ENCODE measurements at regions not wholly inside any gene's neighbourhood (a gene's known extent, or its start where the extent isn't known, plus 50 kb on each side); places are given as distances from the start of the nearest gene placed in this dataset.
"Not testable (repeated sequence)": the region's sequence is repeated elsewhere in the genome, so short reads cannot be mapped to it uniquely, and the experiment has no call there.

DNA sequence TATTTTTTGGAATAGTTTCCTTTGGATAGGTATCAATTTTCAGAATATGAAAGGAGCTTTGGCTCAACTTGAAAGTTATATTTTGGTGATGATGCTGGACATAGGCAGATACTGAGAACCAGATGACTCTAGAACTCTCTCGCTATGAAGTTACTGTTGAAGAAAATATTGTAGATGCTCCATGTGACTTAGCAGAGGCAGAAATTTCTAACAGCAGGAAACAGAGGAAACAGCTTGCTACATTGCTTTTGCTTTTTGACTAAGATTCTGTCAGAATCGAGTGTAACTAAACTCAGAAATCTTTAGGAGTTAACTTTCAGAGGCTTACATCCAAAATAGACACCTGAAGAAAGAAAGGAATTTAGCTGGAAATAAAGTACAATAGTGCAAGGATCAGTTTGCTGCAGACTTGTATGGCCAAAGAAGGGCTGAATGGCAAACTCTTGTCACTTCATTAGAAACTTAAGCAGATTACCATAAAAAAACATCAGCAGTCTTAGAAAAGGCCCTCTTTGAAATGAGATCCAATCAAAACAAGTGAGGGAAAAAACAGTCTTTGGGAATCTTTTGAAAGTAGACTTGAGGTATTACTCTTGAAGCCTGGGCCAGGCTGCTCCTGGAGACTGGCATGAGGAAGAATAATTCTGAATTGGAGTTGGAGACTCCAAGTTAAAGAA, 911.8 kb downstream of the FSCB start:
- H3K27ac ChIP-seq (ENCODE audit: low read length), result no peak overlapping the region
- WGBS (ENCODE audit: insufficient coverage, low lambda C conversion rate), result 86% methylated on average over 1 of the region's 2 CpGs

GRCh38 chr14:43591776-43592175, 915.3 kb downstream of the FSCB start:
- H3K27me3 ChIP-seq (ENCODE audit: control insufficient read depth, insufficient read depth, low read length), result no peaks in the 10 kb centered on the region
- H3K27ac ChIP-seq (ENCODE audit: low read length), result no peak overlapping the region
- no peaks in the 10 kb centered on the region for H3K36me3 ChIP-seq (ENCODE audit: control insufficient read depth, insufficient read depth, low read length)
- H3K4me1 ChIP-seq (ENCODE audit: control insufficient read depth, insufficient read depth, low read length), result no peaks in the 10 kb centered on the region
- H3K4me3 ChIP-seq (ENCODE audit: low read length), result no peak overlapping the region
- no peak for DNase-seq
- H3K9me3 ChIP-seq (ENCODE audit: control insufficient read depth, low read depth, low read length), result no peaks in the 10 kb centered on the region
- WGBS (ENCODE audit: insufficient coverage, low lambda C conversion rate), result no CpG with 5 or more reads among the region's 3 CpGs

More for the DNA sequence above, 911.8 kb downstream of the FSCB start:
- no peak for DNase-seq
- Histone ChIP-seq H3K4me3 (ENCODE audit: low read length) (no peak overlapping the region), H3K4me1 (ENCODE audit: control insufficient read depth, insufficient read depth, low read length) (no peaks in the 10 kb centered on the region), H3K27me3 (ENCODE audit: control insufficient read depth, insufficient read depth, low read length) (no peaks in the 10 kb centered on the region), H3K9me3 (ENCODE audit: control insufficient read depth, low read depth, low read length) (no peaks in the 10 kb centered on the region), H3K36me3 (ENCODE audit: control insufficient read depth, insufficient read depth, low read length) (no peaks in the 10 kb centered on the region)

DNA sequence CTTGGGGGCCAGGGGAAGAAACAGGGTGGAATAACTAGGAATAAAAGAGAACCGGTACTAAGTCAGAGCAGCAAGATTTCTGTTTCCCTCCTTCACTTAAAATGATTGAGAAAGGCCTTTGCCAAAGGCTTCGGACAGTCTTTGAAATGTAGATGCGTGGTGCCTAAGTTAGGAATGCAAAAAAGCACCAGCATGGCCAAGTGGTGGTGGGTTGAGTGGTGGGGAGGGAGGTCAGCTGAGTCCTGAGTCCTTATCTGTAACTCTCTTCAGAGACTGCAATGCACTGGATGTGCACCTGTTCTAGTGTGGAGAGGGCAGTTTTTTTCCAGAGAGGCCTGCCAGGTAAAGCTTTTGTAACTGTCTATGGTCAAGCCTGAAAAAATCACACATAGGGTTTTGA, 919.9 kb downstream of the FSCB start:
- Histone ChIP-seq H3K36me3 (ENCODE audit: control insufficient read depth, insufficient read depth, low read length) (no peaks in the 10 kb centered on the region), H3K4me3 (ENCODE audit: low read length) (no peak overlapping the region), H3K27ac (ENCODE audit: low read length) (no peak overlapping the region), H3K9me3 (ENCODE audit: control insufficient read depth, low read depth, low read length) (no peaks in the 10 kb centered on the region), H3K4me1 (ENCODE audit: control insufficient read depth, insufficient read depth, low read length) (no peaks in the 10 kb centered on the region), H3K27me3 (ENCODE audit: control insufficient read depth, insufficient read depth, low read length) (no peaks in the 10 kb centered on the region)
- no peak for DNase-seq
- 60% methylated on average over 1 of the region's 3 CpGs for WGBS (ENCODE audit: insufficient coverage, low lambda C conversion rate)

DNA sequence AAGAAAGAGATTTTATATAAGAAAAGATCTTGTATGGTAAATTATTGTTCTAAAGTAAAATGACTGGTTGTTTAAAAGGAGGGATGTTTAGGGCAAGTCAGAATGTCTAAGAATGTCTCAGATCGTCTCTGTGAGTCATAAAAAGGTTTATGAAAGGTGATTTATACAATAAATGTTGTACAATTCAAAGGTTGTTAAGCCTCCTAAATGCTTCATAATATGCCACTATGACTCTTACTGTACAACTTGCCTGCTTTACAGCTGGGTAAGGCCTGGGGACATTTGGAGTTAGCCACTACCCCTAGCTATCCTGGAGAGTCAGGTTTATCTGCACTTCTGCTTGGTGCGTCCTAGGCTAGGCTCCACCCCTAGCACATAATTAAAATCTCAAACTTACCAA, 927.4 kb downstream of the FSCB start:
- Histone ChIP-seq H3K36me3 (ENCODE audit: control insufficient read depth, insufficient read depth, low read length) (no peaks in the 10 kb centered on the region), H3K9me3 (ENCODE audit: control insufficient read depth, low read depth, low read length) (no peaks in the 10 kb centered on the region), H3K27ac (ENCODE audit: low read length) (no peak overlapping the region), H3K4me1 (ENCODE audit: control insufficient read depth, insufficient read depth, low read length) (no peaks in the 10 kb centered on the region), H3K27me3 (ENCODE audit: control insufficient read depth, insufficient read depth, low read length) (no peaks in the 10 kb centered on the region), H3K4me3 (ENCODE audit: low read length) (no peak overlapping the region)
- DNase-seq, result no peak
- WGBS (ENCODE audit: insufficient coverage, low lambda C conversion rate), result 75% methylated on average over 1 of the region's 2 CpGs

DNA sequence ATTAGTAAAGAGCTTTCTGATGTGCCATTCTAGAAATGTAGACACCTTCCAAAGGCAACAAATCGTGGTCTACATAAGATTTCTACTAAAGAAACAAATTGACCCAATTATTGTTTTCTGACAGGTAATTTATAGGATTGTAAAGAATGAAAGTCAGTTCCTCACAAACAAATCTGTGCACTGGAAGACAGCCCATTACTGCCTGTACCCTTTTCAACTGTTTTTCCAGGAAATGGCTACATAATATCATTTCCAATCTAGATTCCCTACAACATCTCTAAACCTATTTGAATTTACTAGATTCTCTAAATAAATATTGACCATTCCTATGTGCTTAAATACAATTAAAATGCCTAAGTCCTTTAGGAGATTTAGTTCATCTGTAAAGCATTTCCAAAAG, 939.1 kb downstream of the FSCB start:
- 100% methylated on average over 1 of the region's 1 CpG for WGBS (ENCODE audit: insufficient coverage, low lambda C conversion rate)
- Histone ChIP-seq H3K9me3 (ENCODE audit: control insufficient read depth, low read depth, low read length) (no peaks in the 10 kb centered on the region), H3K36me3 (ENCODE audit: control insufficient read depth, insufficient read depth, low read length) (no peaks in the 10 kb centered on the region), H3K4me1 (ENCODE audit: control insufficient read depth, insufficient read depth, low read length) (no peaks in the 10 kb centered on the region), H3K27me3 (ENCODE audit: control insufficient read depth, insufficient read depth, low read length) (no peaks in the 10 kb centered on the region), H3K27ac (ENCODE audit: low read length) (no peak overlapping the region), H3K4me3 (ENCODE audit: low read length) (no peak overlapping the region)
- DNase-seq, result no peak

DNA sequence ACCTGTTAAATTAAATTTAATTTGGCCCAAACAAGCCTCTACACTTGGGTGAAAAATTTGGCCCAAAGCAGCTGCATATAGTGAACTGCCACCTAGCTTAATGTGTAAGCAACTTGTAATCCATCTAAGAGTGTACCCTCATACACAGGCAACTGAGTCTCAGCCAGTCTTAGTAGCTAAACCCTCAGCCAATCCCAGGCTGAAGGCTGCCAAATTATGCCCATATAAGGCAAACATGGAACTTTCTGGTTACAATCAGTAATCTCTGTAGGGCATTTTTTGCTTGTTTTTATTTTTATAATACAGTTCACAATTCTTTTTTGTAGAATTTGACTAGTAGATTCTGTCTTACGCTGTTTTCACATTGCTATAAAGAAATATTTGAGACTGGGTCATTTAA, 958.7 kb downstream of the FSCB start:
- DNase-seq, result no peak
- no peaks in the 10 kb centered on the region for H3K27me3 ChIP-seq (ENCODE audit: control insufficient read depth, insufficient read depth, low read length)
- H3K4me1 ChIP-seq (ENCODE audit: control insufficient read depth, insufficient read depth, low read length), result no peaks in the 10 kb centered on the region
- no peak overlapping the region for H3K4me3 ChIP-seq (ENCODE audit: low read length)
- 80% methylated on average over 1 of the region's 1 CpG for whole genome bisulfite sequencing (ENCODE audit: insufficient coverage, low lambda C conversion rate)
- H3K36me3 ChIP-seq (ENCODE audit: control insufficient read depth, insufficient read depth, low read length), result no peaks in the 10 kb centered on the region
- H3K27ac ChIP-seq (ENCODE audit: low read length), result no peak overlapping the region
- H3K9me3 ChIP-seq (ENCODE audit: control insufficient read depth, low read depth, low read length), result no peaks in the 10 kb centered on the region

DNA sequence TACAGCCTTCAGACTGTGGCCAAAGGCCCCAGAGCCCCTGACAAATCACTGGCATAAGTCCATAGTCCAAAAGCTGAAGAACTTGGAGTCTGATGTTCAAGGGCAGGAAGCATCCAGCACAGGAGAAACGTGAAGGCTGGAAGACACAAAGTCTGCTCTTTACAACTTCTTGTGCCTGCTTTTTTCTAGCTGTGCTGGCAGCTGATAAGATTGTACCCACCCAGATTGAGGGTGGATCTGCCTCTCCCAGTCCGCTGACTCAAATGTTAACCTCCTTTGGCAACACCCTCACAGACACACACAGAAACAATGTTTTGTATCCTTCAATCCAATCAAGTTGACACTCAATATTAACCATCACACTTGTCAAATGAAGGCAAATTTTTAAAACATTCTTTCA, 959.5 kb downstream of the FSCB start:
- H3K36me3 ChIP-seq (ENCODE audit: control insufficient read depth, insufficient read depth, low read length); H3K4me3 ChIP-seq (ENCODE audit: low read length); H3K27ac ChIP-seq (ENCODE audit: low read length); H3K9me3 ChIP-seq (ENCODE audit: control insufficient read depth, low read depth, low read length); H3K4me1 ChIP-seq (ENCODE audit: control insufficient read depth, insufficient read depth, low read length); H3K27me3 ChIP-seq (ENCODE audit: control insufficient read depth, insufficient read depth, low read length): not testable (repeated sequence)
- DNase-seq, result peak; percentile 41 to 66
- no CpG with 5 or more reads among the region's 2 CpGs for WGBS (ENCODE audit: insufficient coverage, low lambda C conversion rate)

DNA sequence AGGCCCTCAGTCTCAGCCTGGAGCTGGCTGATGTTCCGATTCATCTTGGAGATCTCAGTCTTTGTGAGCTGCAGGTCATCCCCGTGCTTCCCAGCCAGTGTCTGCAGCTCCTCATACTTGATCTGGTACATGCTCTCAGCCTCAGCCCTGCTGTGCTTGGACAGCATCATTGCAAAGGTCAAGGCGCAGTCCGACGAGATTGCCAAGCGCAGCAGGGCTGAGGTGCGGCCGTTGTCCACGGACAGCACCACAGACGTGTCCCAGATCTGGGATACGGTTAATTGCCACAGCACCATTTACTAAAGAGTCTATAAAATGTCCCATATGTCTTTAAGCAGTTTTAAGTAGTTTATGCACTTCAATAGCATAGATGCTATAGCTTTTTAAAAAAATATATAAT, 965.7 kb downstream of the FSCB start:
- no peak for DNase-seq
- Histone ChIP-seq H3K4me1 (ENCODE audit: control insufficient read depth, insufficient read depth, low read length) (no peaks in the 10 kb centered on the region), H3K27ac (ENCODE audit: low read length) (no peak overlapping the region), H3K9me3 (ENCODE audit: control insufficient read depth, low read depth, low read length) (no peaks in the 10 kb centered on the region), H3K4me3 (ENCODE audit: low read length) (no peak overlapping the region), H3K27me3 (ENCODE audit: control insufficient read depth, insufficient read depth, low read length) (no peaks in the 10 kb centered on the region), H3K36me3 (ENCODE audit: control insufficient read depth, insufficient read depth, low read length) (no peaks in the 10 kb centered on the region)
- WGBS (ENCODE audit: insufficient coverage, low lambda C conversion rate), result no CpG with 5 or more reads among the region's 11 CpGs

DNA sequence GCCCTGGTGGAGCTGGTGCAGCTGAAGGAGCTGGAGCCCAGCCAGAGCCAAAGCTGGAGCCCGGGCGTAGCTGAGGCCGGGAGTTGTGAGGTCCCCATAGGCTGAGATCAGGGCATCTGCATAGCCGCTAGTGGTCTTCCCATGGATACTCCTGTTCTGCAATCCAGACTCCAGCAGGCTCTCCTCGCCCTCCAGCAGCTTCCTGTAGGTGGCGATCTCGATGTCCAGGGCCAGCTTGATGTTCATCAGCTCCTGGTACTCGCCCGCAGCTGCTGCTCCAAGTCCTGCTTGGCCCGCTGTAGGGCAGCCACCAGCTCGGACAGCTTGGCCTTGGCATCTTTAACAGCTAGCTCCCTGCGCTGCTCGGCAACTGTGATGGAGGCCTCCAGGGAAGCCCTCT, 966.1 kb downstream of the FSCB start:
- no CpG with 5 or more reads among the region's 13 CpGs for WGBS (ENCODE audit: insufficient coverage, low lambda C conversion rate)
- DNase-seq, result no peak
- H3K9me3 ChIP-seq (ENCODE audit: control insufficient read depth, low read depth, low read length), result no peaks in the 10 kb centered on the region

GRCh38 chr14:43539210-43539609, 967.9 kb downstream of the FSCB start:
- no peaks in the 10 kb centered on the region for H3K9me3 ChIP-seq (ENCODE audit: control insufficient read depth, low read depth, low read length)
- no peaks in the 10 kb centered on the region for H3K4me1 ChIP-seq (ENCODE audit: control insufficient read depth, insufficient read depth, low read length)
- no peaks in the 10 kb centered on the region for H3K36me3 ChIP-seq (ENCODE audit: control insufficient read depth, insufficient read depth, low read length)
- DNase-seq, result peak; percentile 4 to 47
- H3K27ac ChIP-seq (ENCODE audit: low read length), result no peak overlapping the region
- H3K27me3 ChIP-seq (ENCODE audit: control insufficient read depth, insufficient read depth, low read length), result no peaks in the 10 kb centered on the region
- peak overlapping the region; percentile 29 for H3K4me3 ChIP-seq (ENCODE audit: low read length)
- WGBS (ENCODE audit: insufficient coverage, low lambda C conversion rate), result 10% methylated on average over 3 of the region's 6 CpGs

More for the DNA sequence above, 966.1 kb downstream of the FSCB start:
- Histone ChIP-seq H3K27me3 (ENCODE audit: control insufficient read depth, insufficient read depth, low read length) (no peaks in the 10 kb centered on the region), H3K36me3 (ENCODE audit: control insufficient read depth, insufficient read depth, low read length) (no peaks in the 10 kb centered on the region), H3K4me1 (ENCODE audit: control insufficient read depth, insufficient read depth, low read length) (no peaks in the 10 kb centered on the region), H3K27ac (ENCODE audit: low read length) (no peak overlapping the region), H3K4me3 (ENCODE audit: low read length) (no peak overlapping the region)

DNA sequence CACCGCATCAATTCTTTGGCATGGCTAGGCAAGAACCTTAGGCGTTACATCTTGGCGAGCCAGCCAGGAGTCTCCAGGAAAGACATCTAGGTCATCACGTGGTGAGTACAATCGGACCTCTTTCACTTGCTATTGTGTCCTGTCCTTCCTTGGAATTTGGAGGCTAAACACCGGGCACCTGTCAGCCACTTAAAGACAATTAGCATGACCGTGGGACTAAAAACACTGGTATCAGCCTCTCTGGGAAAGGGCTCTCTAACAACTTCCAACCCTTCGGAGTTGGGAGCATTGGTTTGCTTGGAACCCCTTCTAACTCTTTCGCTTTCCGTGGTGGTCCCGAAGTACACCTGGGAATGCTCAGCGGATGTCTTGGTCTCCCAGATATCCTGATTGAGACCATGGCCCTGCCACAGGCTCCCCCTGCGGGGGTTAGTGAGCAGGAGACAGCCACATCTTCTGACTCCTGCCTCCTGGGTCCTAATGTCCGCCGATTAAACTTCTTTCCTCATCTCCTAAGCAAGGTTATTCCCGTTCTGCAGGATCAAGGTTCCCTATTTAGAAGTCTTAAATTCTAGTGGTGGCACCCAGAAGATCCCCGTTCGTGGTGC, 971.7 kb downstream of the FSCB start:
- no peaks in the 10 kb centered on the region for H3K4me1 ChIP-seq (ENCODE audit: control insufficient read depth, insufficient read depth, low read length)
- no CpG with 5 or more reads among the region's 18 CpGs for WGBS (ENCODE audit: insufficient coverage, low lambda C conversion rate)

More for the DNA sequence above, 971.7 kb downstream of the FSCB start:
- Histone ChIP-seq H3K4me3 (ENCODE audit: low read length) (no peak overlapping the region), H3K9me3 (ENCODE audit: control insufficient read depth, low read depth, low read length) (peaks cover 7% of the 10 kb centered on the region), H3K27ac (ENCODE audit: low read length) (no peak overlapping the region), H3K27me3 (ENCODE audit: control insufficient read depth, insufficient read depth, low read length) (no peaks in the 10 kb centered on the region), H3K36me3 (ENCODE audit: control insufficient read depth, insufficient read depth, low read length) (no peaks in the 10 kb centered on the region)
- no peak for DNase-seq

Data from large intestine (tissue), 3 donors.